Testis (tissue), 2 donors: ENCODE measurements at regions not wholly inside any gene's neighbourhood (a gene's known extent, or its start where the extent isn't known, plus 50 kb on each side); places are given as distances from the start of the nearest gene placed in this dataset.

Source experiments
- DNase-seq: peaks from one replicate; pipeline ENCODE4 v3.0.0-alpha.2; 2019
- H3K27ac ChIP-seq, 2 donors: fragments of 200-600 bp; sonication (generic); one replicate each; pipeline ENCODE4 v1.5.1; 2019
- H3K27me3 ChIP-seq: fragments of 200-600 bp; sonication (generic); one replicate; pipeline ENCODE4 v1.5.1; 2019
- H3K36me3 ChIP-seq: fragments of 200-600 bp; sonication (generic); one replicate; pipeline ENCODE4 v1.5.1; 2017; ENCODE audit warnings: low read depth; ENCODE audit errors: missing control alignments
- H3K4me1 ChIP-seq: fragments of 200-600 bp; sonication (generic); one replicate; pipeline ENCODE4 v1.5.1; 2019
- H3K4me3 ChIP-seq, 2 donors: fragments of 200-600 bp; sonication (generic); one replicate each; pipeline ENCODE4 v1.5.1; 2017 to 2019
- H3K9me3 ChIP-seq: fragments of 200-600 bp; sonication (generic); one replicate; pipeline ENCODE4 v1.5.1; 2017
- CTCF ChIP-seq, 3 experiments: fragments of 450-650 bp in 2 of 3; fragments of 200-600 bp in 1 of 3; sonication (generic) in 1 of 3; IDR thresholded peaks; one replicate each; pipeline ENCODE4 v1.5.1; 2016 to 2019; ENCODE audit warnings: antibody characterized with exemption in 3 of 3, mild to moderate bottlenecking in 2 of 3, moderate library complexity in 1 of 3
- POLR2A ChIP-seq: fragments of 450-650 bp; IDR thresholded peaks from one replicate; pipeline ENCODE4 v1.6.1; 2017; ENCODE audit warnings: antibody characterized with exemption, mild to moderate bottlenecking, moderate library complexity
- WGBS, 2 donors: methylation state at CpG; one replicate each; pipeline ENCODE4 v1.1.5; 2018; 5-methylcytosine and 5-hydroxymethylcytosine counted together
- intact Hi-C: fragments of 100-400 bp; cut with DNase I; formaldehyde crosslinking; loops from one replicate; pipeline ENCODE4 v1.15.1; 2023; ENCODE audit warnings: low total_unique reads

DNA sequence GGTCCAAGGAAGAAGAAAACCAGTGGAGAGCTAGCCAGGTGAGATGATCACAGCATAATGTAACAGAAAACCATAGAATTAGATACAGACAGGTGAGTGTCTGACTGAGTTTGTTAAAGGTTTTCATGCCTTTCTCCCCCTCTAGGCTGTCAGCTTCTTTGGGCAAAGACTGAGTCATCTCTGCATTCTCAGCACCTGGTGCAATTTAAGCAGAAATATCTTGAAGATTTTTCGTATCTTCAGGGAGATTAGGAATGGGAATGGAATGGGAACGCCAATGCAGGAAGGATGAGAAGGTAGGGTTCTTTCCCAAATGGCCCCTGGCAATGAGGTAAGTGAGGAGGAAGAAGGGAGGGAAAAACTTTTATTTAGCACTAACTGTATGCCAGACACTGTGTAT is 122.0 kb upstream of the SLC7A14 start:
- Histone ChIP-seq H3K4me3 (no peak overlapping the region), H3K36me3 (no peaks in the 10 kb centered on the region), H3K27ac (no peak overlapping the region), H3K9me3 (no peaks in the 10 kb centered on the region), H3K27me3 (no peaks in the 10 kb centered on the region), H3K4me1 (no peaks in the 10 kb centered on the region)
- intact Hi-C loops: no loop called here
- TF ChIP-seq CTCF (IDR thresholded peaks at IDR 0.05): no peak
- TF ChIP-seq POLR2A: no peak
- DNase-seq: no peak
- 83 to 88% methylated on average over 2 of the region's 2 CpGs for WGBS, 2 donors

GRCh38 chr3:170705131-170705530 is 119.3 kb upstream of the SLC7A14 start:
- intact Hi-C loops: no loop called here
- WGBS, 2 donors: 58 to 65% methylated on average over 5 of the region's 5 CpGs
- TF ChIP-seq POLR2A: no peak
- no peak for TF ChIP-seq CTCF (IDR thresholded peaks at IDR 0.05)

DNA sequence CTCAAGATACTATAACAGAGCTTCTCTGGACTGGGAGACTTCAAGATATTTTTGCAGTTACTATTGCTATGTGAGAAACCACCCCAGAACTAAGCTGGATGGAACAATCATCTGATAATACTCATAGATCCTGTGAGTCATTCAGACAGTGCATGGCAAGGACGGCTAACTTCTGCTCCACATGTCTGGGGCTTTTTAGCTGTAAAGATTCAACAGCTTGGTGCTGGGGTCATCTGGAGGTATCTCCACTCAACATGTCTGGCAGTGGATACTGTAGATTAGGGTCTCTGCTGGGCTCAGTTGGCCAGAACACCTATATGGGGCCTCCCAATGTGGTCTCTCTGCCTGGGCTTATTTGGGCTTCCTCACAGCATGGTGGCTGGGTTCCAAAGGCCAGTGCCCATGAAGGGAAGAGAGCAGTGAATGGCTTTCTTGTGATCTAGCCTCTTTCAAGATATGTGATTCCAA is 117.3 kb upstream of the SLC7A14 start:
- H3K27me3 ChIP-seq: no peaks in the 10 kb centered on the region
- 100% methylated on average over 1 of the region's 1 CpG for WGBS, 2 donors
- H3K4me1 ChIP-seq: no peaks in the 10 kb centered on the region
- no peaks in the 10 kb centered on the region for H3K36me3 ChIP-seq
- no peak for DNase-seq
- H3K9me3 ChIP-seq: no peaks in the 10 kb centered on the region
- TF ChIP-seq POLR2A (no peak), CTCF (IDR thresholded peaks at IDR 0.05) (no peak)
- H3K27ac ChIP-seq: no peak overlapping the region
- H3K4me3 ChIP-seq: no peak overlapping the region
- intact Hi-C loops: no loop called here

More at GRCh38 chr3:170705131-170705530, 119.3 kb upstream of the SLC7A14 start:
- Histone ChIP-seq H3K36me3 (no peaks in the 10 kb centered on the region), H3K4me1 (no peaks in the 10 kb centered on the region), H3K27ac (no peak overlapping the region), H3K9me3 (no peaks in the 10 kb centered on the region), H3K27me3 (no peaks in the 10 kb centered on the region), H3K4me3 (no peak overlapping the region)
- no peak for DNase-seq

DNA sequence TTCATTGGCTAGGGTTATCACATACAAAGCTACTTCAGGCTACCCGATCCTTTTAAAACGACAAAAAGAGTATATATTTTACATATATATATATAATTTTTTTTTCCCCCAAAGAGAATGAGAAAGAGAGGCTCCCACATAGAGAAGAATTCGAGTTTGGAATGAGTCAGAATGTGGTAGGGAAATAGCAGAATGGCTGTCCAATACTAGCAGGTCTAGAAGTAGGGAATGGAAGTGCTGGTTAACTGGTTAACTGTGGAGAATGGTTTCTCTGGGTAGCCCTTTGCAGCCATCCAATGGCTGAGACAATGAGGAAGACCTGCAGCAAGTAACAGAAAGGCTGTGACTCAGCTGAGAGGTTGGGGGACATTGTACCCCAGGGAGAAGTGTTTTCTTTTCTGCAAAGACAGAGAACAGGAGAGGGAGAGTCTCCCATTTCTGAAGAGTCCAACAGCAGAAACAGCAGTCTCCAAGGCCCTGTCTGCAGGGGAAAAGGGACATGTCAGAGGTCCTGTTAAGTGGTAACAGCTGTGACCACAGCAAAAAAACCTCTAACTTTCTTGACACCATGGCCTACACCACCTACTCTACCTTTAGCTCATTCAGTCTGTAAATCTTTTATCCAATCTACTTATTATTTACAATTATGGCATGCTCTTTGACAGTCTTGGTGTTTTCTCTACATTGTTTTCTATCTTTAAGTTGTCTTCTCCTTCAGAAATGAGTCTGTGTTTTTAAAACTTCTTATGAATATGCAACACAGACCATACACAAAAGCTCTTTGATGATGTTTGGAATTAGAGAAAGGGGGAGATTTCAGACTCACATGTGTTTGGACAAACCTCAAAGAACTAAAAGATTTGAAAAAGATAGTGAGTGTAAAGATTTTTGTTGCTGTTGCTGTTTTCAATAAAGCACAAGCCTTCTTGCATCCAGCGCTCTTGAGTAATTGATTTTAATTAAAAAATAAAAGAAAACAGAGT is 116.1 kb upstream of the SLC7A14 start:
- intact Hi-C loops: no loop called here
- H3K4me1 ChIP-seq: no peaks in the 10 kb centered on the region

More for the DNA sequence above, 116.1 kb upstream of the SLC7A14 start:
- H3K27me3 ChIP-seq: no peaks in the 10 kb centered on the region
- no peak overlapping the region for H3K4me3 ChIP-seq
- TF ChIP-seq POLR2A (no peak), CTCF (IDR thresholded peaks at IDR 0.05) (no peak)
- no peak overlapping the region for H3K27ac ChIP-seq
- no peaks in the 10 kb centered on the region for H3K9me3 ChIP-seq
- no peaks in the 10 kb centered on the region for H3K36me3 ChIP-seq
- DNase-seq: no peak
- 77 to 88% methylated on average over 4 of the region's 4 CpGs for WGBS, 2 donors
